Lower lobe of right lung (tissue), 2 donors: ENCODE measurements at regions not wholly inside any gene's neighbourhood (a gene's known extent, or its start where the extent isn't known, plus 50 kb on each side); places are given as distances from the start of the nearest gene placed in this dataset.
"Not testable (repeated sequence)": the region's sequence is repeated elsewhere in the genome, so short reads cannot be mapped to it uniquely, and the experiment has no call there.

Experiments used
- ATAC-seq, 2 donors: fragments of 200-7000 bp; cut with Tn5 transposase; one replicate each; pipeline ENCODE4 v1.9.1; 2020 to 2022; ENCODE audit warnings: mild to moderate bottlenecking in 2 of 2, moderate library complexity in 2 of 2
- DNase-seq: peaks from one replicate; pipeline ENCODE4 v3.0.0-alpha.2; 2020
- H3K27ac ChIP-seq: fragments of 200-600 bp; one replicate; pipeline ENCODE4 v1.8.0; 2022
- H3K27me3 ChIP-seq: fragments of 200-600 bp; one replicate; pipeline ENCODE4 v1.8.0; 2022; ENCODE audit warnings: low read depth
- H3K36me3 ChIP-seq: fragments of 200-600 bp; one replicate; pipeline ENCODE4 v1.8.0; 2022; ENCODE audit warnings: mild to moderate bottlenecking
- H3K4me1 ChIP-seq: fragments of 200-600 bp; one replicate; pipeline ENCODE4 v1.8.0; 2022
- H3K4me3 ChIP-seq: fragments of 200-600 bp; one replicate; pipeline ENCODE4 v1.8.0; 2022; ENCODE audit warnings: mild to moderate bottlenecking
- H3K9me3 ChIP-seq: fragments of 200-600 bp; one replicate; pipeline ENCODE4 v1.8.0; 2022
- intact Hi-C: fragments of 100-400 bp; cut with DNase I; formaldehyde crosslinking; loops from one replicate; pipeline ENCODE4 v1.11.0; 2022
- TF ChIP-seq, protein P1 (sequence below): fragments of 200-600 bp; IDR thresholded peaks from one replicate; pipeline ENCODE4 v1.8.0; 2022; ENCODE audit warnings: antibody characterized with exemption, mild to moderate bottlenecking
- donor health status: DM: no; HTN: yes; CAD: no; lungs with severe emphysema.

DNA sequence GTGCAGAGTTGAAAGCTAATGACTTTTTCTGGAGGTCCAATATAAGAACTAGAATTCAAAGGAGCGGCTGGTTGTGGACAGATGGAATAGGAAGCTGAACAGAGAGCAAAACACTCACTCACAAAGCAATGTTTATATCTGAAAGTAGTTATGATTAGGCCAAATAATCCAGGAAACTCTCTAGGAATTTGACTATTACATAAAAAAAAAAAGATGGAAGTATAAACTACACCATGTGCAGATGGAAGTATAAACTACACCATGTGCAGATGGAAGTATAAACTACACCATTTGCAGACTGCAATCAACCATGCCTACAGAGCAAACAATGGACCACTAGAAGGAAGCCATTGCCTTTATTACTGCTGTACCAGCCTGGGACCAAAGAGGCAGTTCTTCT is 771.1 kb downstream of the BRINP3 start:
- Histone ChIP-seq H3K36me3 (no peaks in the 10 kb centered on the region), H3K4me3 (no peak overlapping the region), H3K27me3 (no peaks in the 10 kb centered on the region), H3K9me3 (peaks cover 4% of the 10 kb centered on the region), H3K27ac (no peak overlapping the region), H3K4me1 (no peaks in the 10 kb centered on the region)
- DNase-seq, result no peak
- intact Hi-C loops, result no loop called here
- ATAC-seq, result no peak
- TF ChIP-seq, protein P1, sequence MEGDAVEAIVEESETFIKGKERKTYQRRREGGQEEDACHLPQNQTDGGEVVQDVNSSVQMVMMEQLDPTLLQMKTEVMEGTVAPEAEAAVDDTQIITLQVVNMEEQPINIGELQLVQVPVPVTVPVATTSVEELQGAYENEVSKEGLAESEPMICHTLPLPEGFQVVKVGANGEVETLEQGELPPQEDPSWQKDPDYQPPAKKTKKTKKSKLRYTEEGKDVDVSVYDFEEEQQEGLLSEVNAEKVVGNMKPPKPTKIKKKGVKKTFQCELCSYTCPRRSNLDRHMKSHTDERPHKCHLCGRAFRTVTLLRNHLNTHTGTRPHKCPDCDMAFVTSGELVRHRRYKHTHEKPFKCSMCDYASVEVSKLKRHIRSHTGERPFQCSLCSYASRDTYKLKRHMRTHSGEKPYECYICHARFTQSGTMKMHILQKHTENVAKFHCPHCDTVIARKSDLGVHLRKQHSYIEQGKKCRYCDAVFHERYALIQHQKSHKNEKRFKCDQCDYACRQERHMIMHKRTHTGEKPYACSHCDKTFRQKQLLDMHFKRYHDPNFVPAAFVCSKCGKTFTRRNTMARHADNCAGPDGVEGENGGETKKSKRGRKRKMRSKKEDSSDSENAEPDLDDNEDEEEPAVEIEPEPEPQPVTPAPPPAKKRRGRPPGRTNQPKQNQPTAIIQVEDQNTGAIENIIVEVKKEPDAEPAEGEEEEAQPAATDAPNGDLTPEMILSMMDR, result no peak

DNA sequence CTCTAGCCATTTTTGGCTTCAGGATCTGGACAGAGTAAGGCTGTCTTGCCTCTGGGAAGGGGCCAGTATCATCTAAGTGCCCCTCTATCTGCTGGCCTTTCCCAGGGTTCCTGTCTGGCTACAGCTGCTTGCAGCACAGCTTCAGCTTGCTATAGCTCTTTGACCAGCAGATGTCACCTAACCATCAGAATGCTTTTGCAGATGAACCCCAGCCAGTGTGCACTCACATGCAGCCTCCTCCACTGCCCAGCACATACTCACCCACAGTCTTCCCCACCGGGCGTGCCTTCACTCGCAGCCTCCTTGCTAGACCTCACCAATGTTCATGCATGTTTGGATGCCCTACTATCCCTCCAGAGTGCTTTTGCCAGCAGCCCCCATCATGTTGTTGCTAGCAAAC is 769.0 kb downstream of the BRINP3 start:
- Histone ChIP-seq H3K36me3 (no peaks in the 10 kb centered on the region), H3K9me3 (peaks cover 4% of the 10 kb centered on the region), H3K27ac (no peak overlapping the region), H3K27me3 (no peaks in the 10 kb centered on the region), H3K4me3 (no peak overlapping the region), H3K4me1 (no peaks in the 10 kb centered on the region)
- ATAC-seq, result no peak
- intact Hi-C loops, result no loop called here
- TF ChIP-seq, protein P1, result no peak
- no peak for DNase-seq

DNA sequence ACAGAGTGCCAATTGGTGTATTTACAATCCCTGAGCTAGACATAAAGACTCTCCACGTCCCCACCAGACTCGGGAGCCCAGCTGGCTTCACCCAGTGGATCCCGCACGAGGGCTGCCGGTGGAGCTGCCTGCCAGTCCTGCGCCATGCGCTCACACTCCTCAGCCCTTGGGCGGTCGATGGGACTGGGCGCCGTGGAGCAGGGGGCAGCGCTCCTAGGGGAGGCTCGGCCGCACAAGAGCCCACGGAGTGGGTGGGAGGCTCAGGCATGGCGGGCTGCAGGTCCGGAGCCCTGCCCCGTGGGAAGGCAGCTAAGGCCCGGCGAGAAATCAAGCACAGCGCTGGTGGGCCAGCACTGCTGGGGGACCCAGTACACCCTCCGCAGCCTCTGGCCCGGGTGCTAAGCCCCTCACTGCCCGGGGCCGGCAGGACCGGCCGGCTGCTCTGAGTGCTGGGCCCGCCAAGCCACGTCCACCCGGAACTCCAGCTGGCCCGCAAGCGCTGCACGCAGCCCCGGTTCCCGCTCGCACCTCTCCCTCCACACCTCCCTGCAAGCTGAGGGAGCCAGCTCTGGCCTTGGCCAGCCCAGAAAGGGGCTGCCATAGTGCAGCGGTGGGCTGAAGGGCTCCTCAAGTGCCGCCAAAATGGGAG is 759.4 kb downstream of the BRINP3 start:
- not testable (repeated sequence) for H3K4me3 ChIP-seq, DNase-seq, H3K4me1 ChIP-seq

DNA sequence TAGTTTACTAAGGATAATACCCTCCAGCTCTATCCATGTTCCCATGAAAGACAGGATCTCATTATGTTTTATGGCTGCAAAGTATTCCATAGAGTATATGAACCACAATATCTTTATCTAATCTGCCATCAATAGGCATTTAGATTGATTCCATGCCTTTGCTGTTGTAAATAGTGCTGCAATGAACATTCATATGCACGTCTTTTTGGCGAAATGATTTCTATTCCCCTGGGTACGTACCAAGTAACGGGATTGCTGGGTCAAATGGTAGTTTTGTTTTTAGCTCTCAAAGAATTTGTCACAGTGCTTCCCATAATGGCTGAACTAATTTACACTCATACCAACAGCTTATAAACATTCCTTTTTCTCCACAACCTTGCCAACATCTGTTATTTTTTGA is 750.9 kb downstream of the BRINP3 start:
- DNase-seq (no peak), ATAC-seq (no peak)
- H3K36me3 ChIP-seq, result no peaks in the 10 kb centered on the region
- no peaks in the 10 kb centered on the region for H3K9me3 ChIP-seq
- no peak overlapping the region for H3K27ac ChIP-seq
- H3K27me3 ChIP-seq, result no peaks in the 10 kb centered on the region
- H3K4me1 ChIP-seq, result no peaks in the 10 kb centered on the region
- TF ChIP-seq, protein P1, result no peak
- intact Hi-C loops, result no loop called here
- no peak overlapping the region for H3K4me3 ChIP-seq

More for the DNA sequence above, 759.4 kb downstream of the BRINP3 start:
- H3K36me3 ChIP-seq, intact Hi-C loops, H3K27ac ChIP-seq, H3K27me3 ChIP-seq, ATAC-seq, H3K9me3 ChIP-seq: not testable (repeated sequence)

DNA sequence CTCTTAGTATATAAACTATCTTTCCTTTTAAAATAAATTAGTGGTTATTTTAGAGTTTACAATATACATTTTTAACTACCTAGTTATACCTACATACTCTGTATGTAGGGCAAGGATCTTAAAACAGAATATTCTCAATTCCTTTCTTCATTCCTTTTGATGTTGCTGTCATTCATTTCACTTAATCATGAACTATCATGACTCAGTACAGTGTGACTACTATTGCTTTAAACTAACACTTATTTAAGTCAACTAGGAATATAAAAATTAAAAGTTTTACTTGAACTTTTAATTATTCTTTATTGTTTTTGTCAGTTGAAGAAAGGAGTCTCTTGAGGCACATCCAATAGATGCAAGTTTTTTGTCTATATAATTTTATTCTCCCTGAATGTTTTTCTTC is 726.4 kb downstream of the BRINP3 start:
- Histone ChIP-seq H3K4me3 (no peak overlapping the region), H3K36me3 (no peaks in the 10 kb centered on the region), H3K27me3 (no peaks in the 10 kb centered on the region), H3K27ac (no peak overlapping the region), H3K4me1 (no peaks in the 10 kb centered on the region), H3K9me3 (no peaks in the 10 kb centered on the region)
- TF ChIP-seq, protein P1, result no peak
- intact Hi-C loops, result no loop called here
- no peak for ATAC-seq
- DNase-seq, result no peak

DNA sequence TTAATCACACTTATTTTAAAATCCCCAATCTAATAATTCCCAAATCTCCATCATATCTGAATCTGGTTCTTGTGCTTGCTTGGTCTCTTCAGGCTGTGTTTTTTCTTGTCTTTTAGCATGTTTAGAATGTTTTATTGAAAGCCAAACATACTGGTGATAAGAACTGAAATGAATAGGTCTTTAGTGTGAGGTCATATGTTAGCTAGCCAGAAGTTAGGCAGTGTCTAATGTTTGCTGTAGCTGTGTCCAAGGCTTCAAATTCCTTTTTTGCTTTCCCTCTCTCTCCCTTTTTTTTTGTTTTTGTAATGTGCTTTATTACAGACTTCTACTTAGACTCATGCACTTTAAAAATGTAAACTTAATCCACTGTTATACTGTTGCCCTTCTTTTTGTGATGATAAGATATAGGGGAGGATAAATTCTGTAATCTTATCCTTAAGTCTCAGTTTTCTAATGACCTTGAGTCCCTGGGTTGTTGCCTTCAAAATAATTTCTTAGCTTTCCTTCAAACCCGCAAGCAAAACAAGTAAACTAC is 725.1 kb downstream of the BRINP3 start:
- no peak overlapping the region for H3K27ac ChIP-seq
- TF ChIP-seq, protein P1, result no peak
- H3K4me1 ChIP-seq, result no peaks in the 10 kb centered on the region
- H3K4me3 ChIP-seq, result no peak overlapping the region
- DNase-seq (no peak), ATAC-seq (no peak)
- H3K27me3 ChIP-seq, result no peaks in the 10 kb centered on the region
- H3K9me3 ChIP-seq, result no peaks in the 10 kb centered on the region
- H3K36me3 ChIP-seq, result no peaks in the 10 kb centered on the region
- intact Hi-C loops, result no loop called here

DNA sequence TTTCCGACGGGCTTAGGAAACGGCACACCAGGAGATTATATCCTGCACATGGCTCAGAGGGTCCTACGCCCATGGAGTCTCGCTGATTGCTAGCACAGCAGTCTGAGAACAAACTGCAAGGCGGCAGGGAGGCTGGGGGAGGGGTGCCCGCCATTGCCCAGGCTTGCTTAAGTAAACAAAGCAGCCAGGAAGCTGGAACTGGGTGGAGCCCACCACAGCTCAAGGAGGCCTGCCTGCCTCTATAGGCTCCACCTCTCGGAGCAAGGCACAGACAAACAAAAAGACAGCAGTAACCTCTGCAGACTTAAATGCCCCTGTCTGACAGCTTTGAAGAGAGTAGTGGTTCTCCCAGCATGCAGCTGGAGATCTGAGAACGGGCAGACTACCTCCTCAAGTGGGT is 722.6 kb downstream of the BRINP3 start:
- H3K27me3 ChIP-seq, DNase-seq, ATAC-seq, intact Hi-C loops, H3K36me3 ChIP-seq, H3K4me3 ChIP-seq, H3K9me3 ChIP-seq, H3K27ac ChIP-seq, H3K4me1 ChIP-seq: not testable (repeated sequence)
